SU-DHL-6 (cell line): ENCODE measurements at regions not wholly inside any gene's neighbourhood (a gene's known extent, or its start where the extent isn't known, plus 50 kb on each side); places are given as distances from the start of the nearest gene placed in this dataset.

Source experiments
- H2AFZ ChIP-seq: fragments of 200-600 bp; sonication (generic); 2 replicates; pipeline ENCODE4 v1.6.1; 2014; ENCODE audit warnings: low read depth, mild to moderate bottlenecking, moderate library complexity, mixed read lengths, antibody characterized with exemption, low read length; ENCODE audit not compliant: severe bottlenecking
- H3F3A ChIP-seq: fragments of 200-600 bp; shearing (Covaris generic); 2 replicates; pipeline ENCODE4 v1.6.0; 2016; ENCODE audit warnings: antibody characterized with exemption, mild to moderate bottlenecking; ENCODE audit not compliant: insufficient read depth
- H3K27ac ChIP-seq: fragments of 200-600 bp; sonication (generic); 2 replicates; pipeline ENCODE4 v1.5.1; 2016; ENCODE audit warnings: low read depth, mild to moderate bottlenecking, low read length, moderate library complexity, mixed read lengths
- H3K27me3 ChIP-seq: fragments of 200-600 bp; sonication (generic), shearing (Covaris generic); 2 replicates; pipeline ENCODE4 v1.6.0; 2014; ENCODE audit warnings: mild to moderate bottlenecking, low read length
- H3K36me3 ChIP-seq: fragments of 200-600 bp; sonication (generic); 2 replicates; pipeline ENCODE4 v1.6.1; 2014; ENCODE audit warnings: mild to moderate bottlenecking, low read length, mixed read lengths
- H3K4me2 ChIP-seq: fragments of 300-600, 200-600 bp; shearing (Covaris generic), sonication (generic); 2 replicates; pipeline ENCODE4 v1.6.0; 2014; ENCODE audit warnings: low read length, low read depth, mild to moderate bottlenecking; ENCODE audit not compliant: poor library complexity, severe bottlenecking
- H3K4me3 ChIP-seq: fragments of 200-600 bp; sonication (generic); 2 replicates; pipeline ENCODE4 v1.5.1; 2014; ENCODE audit warnings: antibody characterized with exemption, low read length, mild to moderate bottlenecking, mixed read lengths; ENCODE audit not compliant: insufficient read depth, poor library complexity, severe bottlenecking
- H3K79me2 ChIP-seq: fragments of 200-600 bp; sonication (generic); 2 replicates; pipeline ENCODE4 v1.6.1; 2014; ENCODE audit warnings: mild to moderate bottlenecking, low read length, moderate library complexity; ENCODE audit not compliant: insufficient read depth
- H3K9ac ChIP-seq: fragments of 200-600 bp; sonication (generic); 2 replicates; pipeline ENCODE4 v1.7.0; 2014; ENCODE audit warnings: mild to moderate bottlenecking, low read length
- H3K9me2 ChIP-seq: fragments of 200-600 bp; sonication (generic); replicated peaks from 2 replicates; pipeline ENCODE4 v1.6.1; 2014; ENCODE audit warnings: low read length; ENCODE audit not compliant: insufficient read depth
- H3K9me3 ChIP-seq: fragments of 200-600 bp; sonication (generic); 2 replicates; pipeline ENCODE4 v1.6.1; 2014; ENCODE audit warnings: low read length, mixed read lengths; ENCODE audit not compliant: insufficient read depth
- H4K20me1 ChIP-seq: fragments of 200-600 bp; sonication (generic); 2 replicates; pipeline ENCODE4 v1.6.1; 2014; ENCODE audit warnings: low read depth, mild to moderate bottlenecking, antibody characterized with exemption, low read length, moderate library complexity, mixed read lengths
- CTCF ChIP-seq: fragments of 200-600 bp; sonication (generic); IDR thresholded peaks from one replicate; pipeline ENCODE4 v1.5.1; 2017; ENCODE audit warnings: antibody characterized with exemption, mild to moderate bottlenecking, low read length, moderate library complexity; ENCODE audit not compliant: insufficient read depth, poor library complexity, severe bottlenecking
- EZH2phosphoT487 ChIP-seq: fragments of 200-600 bp; sonication (generic), shearing (Covaris generic); conservative IDR thresholded peaks from 2 replicates; pipeline ENCODE4 v1.6.1; 2018; ENCODE audit warnings: mild to moderate bottlenecking, antibody characterized with exemption, low read length, moderate library complexity, mixed read lengths

- no peaks in the 10 kb centered on the region for H3K27me3 ChIP-seq
- TF ChIP-seq EZH2phosphoT487, result no peak
- no peak for TF ChIP-seq CTCF
- no peak overlapping the region for H2AFZ ChIP-seq
- H3K27ac ChIP-seq, result no peak overlapping the region
- H3K9ac ChIP-seq, result no peak overlapping the region
- no peak overlapping the region for H3K4me2 ChIP-seq
- no peak overlapping the region for H3K4me3 ChIP-seq
- H3K36me3 ChIP-seq, result no peaks in the 10 kb centered on the region
- H3K9me3 ChIP-seq, result no peaks in the 10 kb centered on the region
- no peaks in the 10 kb centered on the region for H3K79me2 ChIP-seq
- H3K9me2 ChIP-seq, result no peaks in the 10 kb centered on the region
- no peaks in the 10 kb centered on the region for H4K20me1 ChIP-seq
- no peaks in the 10 kb centered on the region for H3F3A ChIP-seq
These were observed 67.6 kb downstream of the SCN11A start for GRCh38 chr3:38984110-38984509.

- Histone ChIP-seq H3K9ac (no peak overlapping the region), H3F3A (no peaks in the 10 kb centered on the region), H3K9me2 (no peaks in the 10 kb centered on the region), H3K27ac (no peak overlapping the region), H2AFZ (no peak overlapping the region), H3K4me3 (no peak overlapping the region), H3K79me2 (no peaks in the 10 kb centered on the region), H3K9me3 (no peaks in the 10 kb centered on the region), H3K4me2 (no peak overlapping the region), H3K36me3 (no peaks in the 10 kb centered on the region), H4K20me1 (no peaks in the 10 kb centered on the region), H3K27me3 (no peaks in the 10 kb centered on the region)
- TF ChIP-seq CTCF (no peak), EZH2phosphoT487 (no peak)
These were observed 70.8 kb downstream of the SCN11A start for GRCh38 chr3:38980938-38981337.

GRCh38 chr3:38978729-38979128, 73.0 kb downstream of the SCN11A start:
- no peak overlapping the region for H3K9ac ChIP-seq
- no peaks in the 10 kb centered on the region for H3K27me3 ChIP-seq
- no peak overlapping the region for H3K27ac ChIP-seq
- no peaks in the 10 kb centered on the region for H3K9me3 ChIP-seq
- H3K9me2 ChIP-seq, result no peaks in the 10 kb centered on the region
- TF ChIP-seq EZH2phosphoT487 (no peak), CTCF (no peak)
- H3F3A ChIP-seq, result no peaks in the 10 kb centered on the region
- H3K4me3 ChIP-seq, result no peak overlapping the region
- H3K79me2 ChIP-seq, result no peaks in the 10 kb centered on the region
- no peaks in the 10 kb centered on the region for H4K20me1 ChIP-seq
- H2AFZ ChIP-seq, result no peak overlapping the region
- no peaks in the 10 kb centered on the region for H3K36me3 ChIP-seq
- no peak overlapping the region for H3K4me2 ChIP-seq
